HG02840 (cell line): ENCODE measurements at regions not wholly inside any gene's neighbourhood (a gene's known extent, or its start where the extent isn't known, plus 50 kb on each side); places are given as distances from the start of the nearest gene placed in this dataset.
"Not testable (repeated sequence)": the region's sequence is repeated elsewhere in the genome, so short reads cannot be mapped to it uniquely, and the experiment has no call there.

ENCODE experiments used
- ATAC-seq: cut with Tn5 transposase; IDR thresholded peaks from one replicate; pipeline ENCODE4 v1.9.1; 2021; ENCODE audit warnings: mild to moderate bottlenecking, moderate library complexity, moderate number of reproducible peaks; ENCODE audit not compliant: unreplicated experiment, low FRiP score

DNA sequence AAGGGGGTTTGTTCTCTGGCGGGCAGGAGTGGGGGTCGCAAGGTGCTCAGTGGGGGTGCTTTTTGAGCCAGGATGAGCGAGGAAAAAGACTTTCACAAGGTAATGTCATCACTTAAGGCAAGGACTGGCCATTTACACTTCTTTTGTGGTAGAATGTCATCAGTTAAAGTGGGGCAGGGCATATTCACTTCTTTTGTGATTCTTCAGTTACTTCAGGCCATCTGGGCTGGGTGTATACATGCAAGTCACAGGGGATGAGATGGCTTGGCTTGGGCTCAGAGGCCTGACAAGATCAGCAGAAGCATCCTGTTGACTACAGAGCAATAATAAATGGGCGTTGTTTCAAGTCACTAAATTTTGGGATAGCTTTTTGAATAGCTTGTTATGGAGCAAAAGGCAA is 586.4 kb upstream of the MBL2 start:
- ATAC-seq = not testable (repeated sequence)

DNA sequence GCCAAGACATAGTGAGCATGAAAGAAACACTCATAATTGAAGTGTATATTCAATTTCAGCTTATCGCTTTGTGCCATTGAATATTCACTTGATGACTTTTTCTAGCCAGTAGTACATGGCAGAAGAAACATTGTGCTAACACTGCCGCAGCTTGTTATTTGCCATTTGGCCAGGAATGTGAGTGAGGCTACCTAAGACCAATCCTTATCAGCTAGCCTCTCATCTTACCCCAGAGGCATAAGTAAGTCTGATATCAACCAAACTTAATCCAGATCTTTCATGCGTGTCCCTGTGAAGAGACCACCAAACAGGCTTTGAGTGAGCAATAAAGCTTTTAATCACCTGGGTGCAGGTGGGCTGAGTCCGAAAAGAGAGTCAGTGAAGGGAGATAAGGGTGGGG is 586.0 kb upstream of the MBL2 start:
- ATAC-seq = no peak

- ATAC-seq = no peak
Measured at GRCh38 chr10:53357587-53357986, 585.0 kb upstream of the MBL2 start.

GRCh38 chr10:53356616-53357349 is 584.2 kb upstream of the MBL2 start:
- no peak for ATAC-seq

DNA sequence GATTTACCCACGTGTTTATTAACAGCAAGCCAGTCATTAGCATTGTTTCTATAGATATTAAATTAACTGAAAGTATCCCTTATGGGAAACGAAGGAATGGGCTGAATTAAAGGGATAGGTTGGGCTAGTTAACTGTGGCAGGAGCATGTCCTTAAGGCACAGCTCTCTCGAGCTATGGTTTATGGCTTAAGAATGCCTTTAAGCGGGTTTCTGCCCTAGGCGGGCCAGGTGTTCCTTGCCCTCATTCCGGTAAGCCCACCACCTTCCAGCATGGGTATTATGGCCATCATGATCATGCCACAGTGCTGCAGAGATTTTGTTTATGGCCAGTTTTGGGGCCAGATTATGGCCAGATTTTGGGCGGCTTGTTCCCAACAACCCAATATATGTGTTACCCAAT is 569.9 kb upstream of the MBL2 start:
- ATAC-seq = not testable (repeated sequence)

- ATAC-seq = not testable (repeated sequence)
Measured at GRCh38 chr10:53338199-53338598, 565.6 kb upstream of the MBL2 start.

- ATAC-seq = not testable (repeated sequence)
Measured at GRCh38 chr10:53335803-53336422, 563.3 kb upstream of the MBL2 start.

GRCh38 chr10:53331460-53331859 is 558.9 kb upstream of the MBL2 start:
- no peak for ATAC-seq

- ATAC-seq = not testable (repeated sequence)
Measured at GRCh38 chr10:53326401-53327305, 554.1 kb upstream of the MBL2 start.

GRCh38 chr10:53325066-53325465 is 552.5 kb upstream of the MBL2 start:
- no peak for ATAC-seq

- ATAC-seq = no peak
Measured at GRCh38 chr10:53315709-53316108, 543.1 kb upstream of the MBL2 start.

- ATAC-seq = no peak
Measured at GRCh38 chr10:53314876-53315275, 542.3 kb upstream of the MBL2 start.

DNA sequence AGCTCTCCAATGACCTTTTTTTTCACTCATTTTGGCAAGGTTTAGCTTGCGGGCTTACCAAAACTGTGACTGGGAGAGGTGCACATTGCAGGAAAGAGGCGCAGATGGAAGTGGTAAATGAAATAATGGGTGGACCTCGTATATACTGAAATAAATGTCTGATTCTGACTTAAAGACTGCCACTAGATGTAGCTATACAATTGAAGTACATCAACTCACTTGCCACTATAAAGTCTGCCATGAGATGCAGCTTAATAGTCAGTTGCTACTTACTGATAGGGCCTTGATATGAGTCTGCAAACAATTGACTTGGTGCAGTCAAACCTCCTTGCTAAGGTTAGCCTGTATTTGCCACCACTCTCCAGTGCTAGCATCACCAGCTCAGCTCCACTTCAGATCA is 525.9 kb upstream of the MBL2 start:
- ATAC-seq = no peak

- no peak for ATAC-seq
Measured at GRCh38 chr10:53284615-53285182, 512.1 kb upstream of the MBL2 start.

DNA sequence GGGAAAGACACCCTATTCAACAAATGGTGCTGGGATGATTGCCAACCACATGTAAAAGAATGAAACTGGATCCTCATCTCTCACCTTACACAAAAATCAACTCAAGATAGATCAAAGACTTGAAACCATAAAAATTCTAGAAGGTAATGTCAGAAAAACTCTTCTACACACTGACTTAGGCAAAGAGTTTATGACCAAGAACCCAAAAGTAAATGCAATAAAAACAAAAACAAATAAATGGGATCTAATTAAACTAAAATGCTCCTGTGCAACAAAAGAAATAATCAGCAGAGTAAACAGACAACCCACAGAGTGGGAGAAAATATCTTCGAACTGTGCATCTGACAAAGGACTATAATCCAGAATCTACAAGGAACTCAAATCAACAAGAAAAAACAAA is 504.2 kb upstream of the MBL2 start:
- ATAC-seq = no peak

DNA sequence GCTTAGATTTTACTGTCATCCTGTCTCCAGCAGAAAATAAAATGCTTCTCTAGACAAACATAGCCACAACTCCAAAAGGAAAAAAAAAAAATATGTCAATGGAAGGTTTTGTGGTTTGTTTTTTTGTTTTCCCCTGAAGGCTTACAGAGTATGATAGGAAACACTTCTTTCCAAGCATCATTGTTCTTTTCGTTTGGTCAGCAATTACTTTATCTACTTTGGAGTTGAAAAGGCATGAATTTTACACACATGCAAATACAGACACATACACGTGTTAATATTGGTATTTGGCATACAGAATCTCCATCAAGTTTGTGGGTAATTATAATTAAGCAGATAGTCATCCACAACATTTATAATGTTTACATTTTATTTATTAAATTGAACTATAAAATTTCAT is 496.9 kb upstream of the MBL2 start:
- ATAC-seq = no peak

DNA sequence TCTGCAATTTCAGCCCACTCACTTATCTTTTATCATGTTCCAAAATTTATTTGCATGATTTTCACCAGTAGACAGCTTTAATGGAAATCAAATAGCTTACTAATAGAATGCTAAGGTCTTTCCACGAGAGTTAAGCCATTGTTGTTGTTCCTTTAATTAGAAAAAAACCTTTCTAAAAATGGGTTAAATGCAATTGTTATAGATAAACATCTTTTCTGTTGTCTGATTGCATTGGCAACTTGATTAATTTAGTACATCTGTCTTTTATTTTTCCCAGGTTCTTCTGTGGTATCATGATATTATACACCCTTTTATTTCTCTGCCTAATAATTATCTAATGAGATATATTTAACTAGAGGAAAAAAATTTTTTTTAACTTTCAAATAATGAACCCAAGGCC is 487.6 kb upstream of the MBL2 start:
- no peak for ATAC-seq

GRCh38 chr10:53256623-53257022 is 484.0 kb upstream of the MBL2 start:
- ATAC-seq = no peak

DNA sequence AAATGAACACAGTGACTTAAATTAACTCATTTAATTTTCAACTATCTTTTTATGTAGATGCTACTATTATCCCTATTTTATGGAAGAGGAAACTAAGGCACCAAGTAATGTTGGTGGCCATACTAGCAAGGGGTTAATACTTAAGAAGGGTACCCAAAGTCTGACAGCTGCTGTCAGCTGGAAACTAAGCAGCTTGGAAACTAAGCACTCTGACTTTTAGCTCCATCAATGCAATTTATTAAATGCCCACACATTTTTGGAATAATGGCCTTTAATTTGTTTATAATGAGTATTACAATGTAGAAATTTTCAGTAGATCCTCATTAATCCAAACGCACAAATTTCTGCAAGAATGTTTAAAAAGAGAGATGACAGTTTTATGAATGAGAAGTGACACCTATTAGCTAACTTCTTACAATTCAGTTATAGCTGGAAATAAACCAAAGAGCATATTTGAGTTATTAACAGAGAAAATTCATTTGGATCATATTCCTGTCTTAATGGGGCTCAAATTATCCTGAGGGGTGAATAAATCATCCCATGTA is 483.1 kb upstream of the MBL2 start:
- no peak for ATAC-seq

DNA sequence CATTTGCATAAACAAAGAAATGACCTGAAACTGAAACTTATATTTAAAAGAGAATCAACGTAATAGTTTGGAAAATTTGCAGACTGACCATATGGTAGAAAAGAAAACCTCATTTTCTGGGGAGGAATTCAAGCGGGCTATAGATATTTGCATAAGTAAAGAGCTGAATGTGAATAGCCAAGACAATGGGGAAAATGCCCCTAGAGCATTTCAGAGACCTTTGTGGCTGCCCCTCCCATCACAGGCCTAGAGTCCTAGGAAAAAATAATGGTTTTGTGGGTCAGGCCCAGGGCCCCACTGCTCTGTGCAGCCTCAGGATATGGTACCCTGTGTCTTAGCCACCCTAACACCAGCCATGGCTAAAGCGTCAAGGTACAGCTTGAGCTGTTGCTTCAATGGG is 480.6 kb upstream of the MBL2 start:
- no peak for ATAC-seq

- no peak for ATAC-seq
Measured at GRCh38 chr10:53239873-53240272, 467.3 kb upstream of the MBL2 start.
